ENCODE measurements at regions not wholly inside any gene's neighbourhood (a gene's known extent, or its start where the extent isn't known, plus 50 kb on each side); places are given as distances from the start of the nearest gene placed in this dataset.

GRCh38 chr1:83798965-83799364 is 200.0 kb downstream of the TTLL7 start:
- TF ChIP-seq CTCF (IDR thresholded peaks at IDR 0.05; ENCODE audit: poor library complexity, severe bottlenecking) = no peak
- ATAC-seq (ENCODE audit: low read depth) (no peak), DNase-seq (ENCODE audit: low spot score) (no peak)
- Histone ChIP-seq H3K27me3 (ENCODE audit: insufficient read depth, poor library complexity, severe bottlenecking) (no peaks in the 10 kb centered on the region), H3K4me3 (ENCODE audit: severe bottlenecking) (no peak overlapping the region), H3K9me3 (ENCODE audit: severe bottlenecking) (no peaks in the 10 kb centered on the region), H3K36me3 (ENCODE audit: low read depth) (no peaks in the 10 kb centered on the region), H3K4me1 (ENCODE audit: insufficient read depth, poor library complexity, severe bottlenecking) (no peaks in the 10 kb centered on the region), H3K27ac (ENCODE audit: poor library complexity, severe bottlenecking) (no peak overlapping the region)

DNA sequence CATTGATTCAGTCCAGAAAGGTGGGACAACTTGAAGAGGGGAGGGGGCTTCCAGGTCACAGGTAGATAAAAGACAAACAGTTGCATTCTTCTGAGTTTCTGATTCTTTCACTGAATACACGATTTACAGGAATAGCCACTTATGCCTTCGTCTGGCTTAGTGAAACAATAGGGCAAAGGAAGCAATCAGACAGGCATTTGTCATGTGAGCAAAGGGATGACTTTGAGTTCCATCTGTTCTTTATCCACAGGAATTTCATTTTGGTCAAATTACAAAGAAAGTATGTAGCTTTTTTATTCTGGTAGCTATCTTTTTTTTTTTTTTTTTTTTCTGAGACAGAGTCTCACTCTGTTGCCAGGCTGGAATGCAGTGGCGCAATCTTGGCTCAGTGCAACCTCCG is 202.5 kb downstream of the TTLL7 start:
- DNase-seq (ENCODE audit: low spot score) (no peak), ATAC-seq (ENCODE audit: low read depth) (no peak)
- H3K27me3 ChIP-seq (ENCODE audit: insufficient read depth, poor library complexity, severe bottlenecking) = no peaks in the 10 kb centered on the region
- H3K4me1 ChIP-seq (ENCODE audit: insufficient read depth, poor library complexity, severe bottlenecking) = no peaks in the 10 kb centered on the region
- H3K4me3 ChIP-seq (ENCODE audit: severe bottlenecking) = no peak overlapping the region
- no peak for TF ChIP-seq CTCF (IDR thresholded peaks at IDR 0.05; ENCODE audit: poor library complexity, severe bottlenecking)
- no peak overlapping the region for H3K27ac ChIP-seq (ENCODE audit: poor library complexity, severe bottlenecking)
- no peaks in the 10 kb centered on the region for H3K36me3 ChIP-seq (ENCODE audit: low read depth)
- H3K9me3 ChIP-seq (ENCODE audit: severe bottlenecking) = no peaks in the 10 kb centered on the region

DNA sequence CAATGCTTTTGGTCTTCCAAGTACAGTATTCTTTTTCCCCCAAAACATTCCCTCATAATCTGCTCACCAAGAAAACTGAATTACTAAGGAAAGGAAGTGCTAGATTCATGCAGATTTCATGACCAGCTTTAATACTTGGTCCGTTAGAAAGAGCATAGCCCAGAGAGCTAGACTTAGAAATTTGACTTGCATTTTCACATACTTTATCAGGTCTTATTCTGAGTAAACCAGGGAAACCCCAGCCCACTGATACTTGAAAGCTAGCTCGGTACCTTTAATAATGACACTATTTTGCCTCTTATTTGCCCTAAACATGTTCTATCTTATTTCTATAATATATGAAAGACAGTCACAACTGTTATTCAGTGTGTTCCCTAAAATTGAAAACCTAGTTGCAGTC is 204.5 kb downstream of the TTLL7 start:
- Histone ChIP-seq H3K27me3 (ENCODE audit: insufficient read depth, poor library complexity, severe bottlenecking) (no peaks in the 10 kb centered on the region), H3K9me3 (ENCODE audit: severe bottlenecking) (no peaks in the 10 kb centered on the region), H3K4me1 (ENCODE audit: insufficient read depth, poor library complexity, severe bottlenecking) (no peaks in the 10 kb centered on the region), H3K4me3 (ENCODE audit: severe bottlenecking) (no peak overlapping the region), H3K27ac (ENCODE audit: poor library complexity, severe bottlenecking) (no peak overlapping the region), H3K36me3 (ENCODE audit: low read depth) (no peaks in the 10 kb centered on the region)
- TF ChIP-seq CTCF (IDR thresholded peaks at IDR 0.05; ENCODE audit: poor library complexity, severe bottlenecking) = no peak
- DNase-seq (ENCODE audit: low spot score) (no peak), ATAC-seq (ENCODE audit: low read depth) (no peak)

GRCh38 chr1:83791821-83792437 is 207.0 kb downstream of the TTLL7 start:
- Histone ChIP-seq H3K36me3 (ENCODE audit: low read depth) (no peaks in the 10 kb centered on the region), H3K4me3 (ENCODE audit: severe bottlenecking) (no peak overlapping the region), H3K27ac (ENCODE audit: poor library complexity, severe bottlenecking) (no peak overlapping the region), H3K27me3 (ENCODE audit: insufficient read depth, poor library complexity, severe bottlenecking) (no peaks in the 10 kb centered on the region), H3K4me1 (ENCODE audit: insufficient read depth, poor library complexity, severe bottlenecking) (no peaks in the 10 kb centered on the region), H3K9me3 (ENCODE audit: severe bottlenecking) (no peaks in the 10 kb centered on the region)
- DNase-seq (ENCODE audit: low spot score) (no peak), ATAC-seq (ENCODE audit: low read depth) (peak; percentile 19; the same call in 1 of the 3 replicates)
- TF ChIP-seq CTCF (IDR thresholded peaks at IDR 0.05; ENCODE audit: poor library complexity, severe bottlenecking) = no peak

GRCh38 chr1:83790446-83790845 is 208.5 kb downstream of the TTLL7 start:
- H3K9me3 ChIP-seq (ENCODE audit: severe bottlenecking) = no peaks in the 10 kb centered on the region
- H3K27me3 ChIP-seq (ENCODE audit: insufficient read depth, poor library complexity, severe bottlenecking) = no peaks in the 10 kb centered on the region
- DNase-seq (ENCODE audit: low spot score) = no peak
- H3K4me3 ChIP-seq (ENCODE audit: severe bottlenecking) = no peak overlapping the region
- no peaks in the 10 kb centered on the region for H3K36me3 ChIP-seq (ENCODE audit: low read depth)
- H3K27ac ChIP-seq (ENCODE audit: poor library complexity, severe bottlenecking) = no peak overlapping the region
- ATAC-seq (ENCODE audit: low read depth) = no peak
- no peaks in the 10 kb centered on the region for H3K4me1 ChIP-seq (ENCODE audit: insufficient read depth, poor library complexity, severe bottlenecking)
- TF ChIP-seq CTCF (IDR thresholded peaks at IDR 0.05; ENCODE audit: poor library complexity, severe bottlenecking) = no peak
